BJ (cell line): ENCODE measurements at regions not wholly inside any gene's neighbourhood (a gene's known extent, or its start where the extent isn't known, plus 50 kb on each side); places are given as distances from the start of the nearest gene placed in this dataset.
"Not testable (repeated sequence)": the region's sequence is repeated elsewhere in the genome, so short reads cannot be mapped to it uniquely, and the experiment has no call there.

Experiments
- CTCF ChIA-PET: fragments of 350-600 bp; formaldehyde crosslinking; extraction: SDS; loops from one replicate; lab custom pipeline; 2021; ENCODE audit warnings: antibody characterized with exemption, inconsistent platforms; lab: Yijun Ruan, JAX
- POLR2A ChIA-PET: fragments of 300-600 bp; sonication (Branson Sonifier 250); formaldehyde crosslinking; extraction: SDS; loops from one replicate; lab custom pipeline; 2021; ENCODE audit warnings: antibody characterized with exemption; lab: Charles Lee
- DNase-seq: peaks from one replicate; pipeline ENCODE4 v3.0.0-alpha.2; 2011; ENCODE audit warnings: low read depth
- H3K27me3 ChIP-seq: 2 replicates; pipeline ENCODE4 v1.6.0; 2011; ENCODE audit warnings: low read length; ENCODE audit not compliant: control insufficient read depth, insufficient read depth
- H3K36me3 ChIP-seq: 2 replicates; pipeline ENCODE4 v1.5.1; 2011; ENCODE audit warnings: low read length; ENCODE audit not compliant: control insufficient read depth, insufficient read depth
- H3K4me3 ChIP-seq: 2 replicates; pipeline ENCODE4 v1.5.1; 2011; ENCODE audit warnings: low read depth, mild to moderate bottlenecking, control low read depth, low read length
- CTCF ChIP-seq: IDR thresholded peaks from 2 replicates; pipeline ENCODE4 v1.5.1; 2011; ENCODE audit warnings: low read depth, mild to moderate bottlenecking, control low read depth, inconsistent platforms, low read length, moderate library complexity; ENCODE audit not compliant: insufficient read depth

GRCh38 chr6:18538315-18538714, 151.2 kb downstream of the RNF144B start:
- ChIA-PET POLR2A (no interaction called here), CTCF (interaction anchor here (2.0 kb wide), 1 partner anchor 10 kb away, joined by 9 read pairs; no protein-coding TSS in a partner anchor)
- H3K4me3 ChIP-seq: no peak overlapping the region
- 0 out of 2 replicates have a peak, but pooled peaks cover 8% of the 10 kb centered on the region for H3K27me3 ChIP-seq
- no peak for TF ChIP-seq CTCF
- DNase-seq: no peak
- no peaks in the 10 kb centered on the region for H3K36me3 ChIP-seq

- TF ChIP-seq CTCF: no peak
- H3K36me3 ChIP-seq: no peaks in the 10 kb centered on the region
- no peak for DNase-seq
- no peak overlapping the region for H3K4me3 ChIP-seq
- 0 out of 2 replicates have a peak, but pooled peaks cover 1% of the 10 kb centered on the region for H3K27me3 ChIP-seq
- ChIA-PET CTCF (interaction anchor here (1.7 kb wide), 1 partner anchor 12 kb away, joined by 4 read pairs; no protein-coding TSS in a partner anchor), POLR2A (no interaction called here)
Observed at GRCh38 chr6:18543051-18543450, 155.9 kb downstream of the RNF144B start.

- H3K27me3 ChIP-seq, H3K36me3 ChIP-seq, CTCF ChIA-PET, POLR2A ChIA-PET, DNase-seq, H3K4me3 ChIP-seq: not testable (repeated sequence)
Observed at GRCh38 chr6:18545142-18545541, 158.0 kb downstream of the RNF144B start.

GRCh38 chr6:18545726-18546125, 158.6 kb downstream of the RNF144B start:
- ChIA-PET POLR2A (no interaction called here), CTCF (no interaction called here)
- no peaks in the 10 kb centered on the region for H3K36me3 ChIP-seq
- H3K27me3 ChIP-seq: no peaks in the 10 kb centered on the region
- no peak overlapping the region for H3K4me3 ChIP-seq
- no peak for DNase-seq
- no peak for TF ChIP-seq CTCF

GRCh38 chr6:18550119-18550518, 163.0 kb downstream of the RNF144B start:
- POLR2A ChIA-PET: no interaction called here
- CTCF ChIA-PET: no interaction called here
- Histone ChIP-seq H3K36me3 (no peaks in the 10 kb centered on the region), H3K27me3 (no peaks in the 10 kb centered on the region; the same call in 1 of the 2 replicates), H3K4me3 (no peak overlapping the region)
- TF ChIP-seq CTCF: no peak
- no peak for DNase-seq

- DNase-seq: peak; percentile 41
- H3K4me3 ChIP-seq: no peak overlapping the region
- POLR2A ChIA-PET: no interaction called here
- no peak for TF ChIP-seq CTCF
- no peaks in the 10 kb centered on the region; the same call in 1 of the 2 replicates for H3K27me3 ChIP-seq
- CTCF ChIA-PET: no interaction called here
- H3K36me3 ChIP-seq: no peaks in the 10 kb centered on the region
Observed at GRCh38 chr6:18551228-18551627, 164.1 kb downstream of the RNF144B start.
